WTC11 (cell line): ENCODE measurements at regions not wholly inside any gene's neighbourhood (a gene's known extent, or its start where the extent isn't known, plus 50 kb on each side); places are given as distances from the start of the nearest gene placed in this dataset.

Experiments
- ATAC-seq: fragments of 200-7000 bp; cut with Tn5 transposase; 2 replicates; pipeline ENCODE4 v1.10.0; 2021; ENCODE audit warnings: mild to moderate bottlenecking, moderate library complexity
- CTCF ChIA-PET: fragments of 300-600 bp; sonication (Branson Sonifier 250); formaldehyde crosslinking; loops from one replicate; lab custom pipeline; 2021; ENCODE audit warnings: antibody characterized with exemption; lab: Charles Lee
- POLR2A ChIA-PET: fragments of 350-600 bp; sonication (Branson Sonifier 250); formaldehyde crosslinking; loops from one replicate; lab custom pipeline; 2021; ENCODE audit warnings: antibody characterized with exemption; lab: Charles Lee
- DNase-seq: peaks from one replicate; pipeline ENCODE4 v3.0.0; 2021; ENCODE audit warnings: low spot score
- H3K27ac Mint-ChIP-seq: 2 replicates; pipeline ENCODE4 v1.8.0; 2021; ENCODE audit warnings: mixed read lengths
- H3K27me3 Mint-ChIP-seq: 2 replicates; pipeline ENCODE4 v1.8.0; 2021; ENCODE audit warnings: low read depth, mild to moderate bottlenecking, moderate library complexity, mixed read lengths
- H3K36me3 Mint-ChIP-seq: 2 replicates; pipeline ENCODE4 v1.8.0; 2021; ENCODE audit warnings: mixed read lengths
- H3K4me1 Mint-ChIP-seq: 2 replicates; pipeline ENCODE4 v1.8.0; 2022; ENCODE audit warnings: mixed read lengths
- H3K4me3 Mint-ChIP-seq: 2 replicates; pipeline ENCODE4 v1.8.0; 2021; ENCODE audit warnings: mild to moderate bottlenecking, moderate library complexity, mixed read lengths
- H3K9me3 Mint-ChIP-seq: 2 replicates; pipeline ENCODE4 v1.8.0; 2021; ENCODE audit warnings: mixed read lengths
- ELF4 ChIP-seq: sonication (generic); formaldehyde crosslinking; IDR thresholded peaks from 2 replicates; pipeline ENCODE4 v1.8.1; 2022; ENCODE audit warnings: low read depth, mild to moderate bottlenecking, moderate library complexity, missing genetic modification reagents
- EMX1 ChIP-seq: fragments of 250-450 bp; sonication (Bioruptor Pico); IDR thresholded peaks from 2 replicates; pipeline ENCODE4 v1.8.0; 2021; ENCODE audit warnings: mild to moderate bottlenecking
- IRF1 ChIP-seq: sonication (generic); formaldehyde crosslinking; IDR thresholded peaks from 2 replicates; pipeline ENCODE4 v1.8.0; 2023; ENCODE audit warnings: missing genetic modification reagents
- NFYB ChIP-seq: sonication (generic); formaldehyde crosslinking; conservative IDR thresholded peaks from 2 replicates; pipeline ENCODE4 v1.8.0; 2022; ENCODE audit warnings: low read depth, missing genetic modification reagents
- PRDM15 ChIP-seq: sonication (generic); formaldehyde crosslinking; IDR thresholded peaks from 2 replicates; pipeline ENCODE4 v1.8.0; 2022; ENCODE audit warnings: missing genetic modification reagents
- PRRX2 ChIP-seq: fragments of 250-450 bp; sonication (Bioruptor Pico); IDR thresholded peaks from 2 replicates; pipeline ENCODE4 v1.8.0; 2021; ENCODE audit warnings: mild to moderate bottlenecking
- RORB ChIP-seq: fragments of 250-450 bp; sonication (Bioruptor Pico); IDR thresholded peaks from 2 replicates; pipeline ENCODE4 v1.9.0; 2021; ENCODE audit warnings: mild to moderate bottlenecking
- STAT6 ChIP-seq: sonication (generic); formaldehyde crosslinking; conservative IDR thresholded peaks from 2 replicates; pipeline ENCODE4 v1.8.1; 2023; ENCODE audit warnings: mild to moderate bottlenecking, low read depth, missing genetic modification reagents, moderate library complexity
- TCF7 ChIP-seq: sonication (generic); formaldehyde crosslinking; IDR thresholded peaks from 2 replicates; pipeline ENCODE4 v1.8.0; 2022; ENCODE audit warnings: mild to moderate bottlenecking, low read depth, missing genetic modification reagents, moderate library complexity
- ZBTB21 ChIP-seq: sonication (generic); formaldehyde crosslinking; IDR thresholded peaks from 2 replicates; pipeline ENCODE4 v1.8.1; 2023; ENCODE audit warnings: mild to moderate bottlenecking, missing genetic modification reagents, borderline replicate concordance
- ZNF138 ChIP-seq: sonication (generic); formaldehyde crosslinking; conservative IDR thresholded peaks from 2 replicates; pipeline ENCODE4 v1.8.1; 2022; ENCODE audit warnings: mild to moderate bottlenecking, moderate library complexity, missing genetic modification reagents
- ZNF317 ChIP-seq: sonication (generic); formaldehyde crosslinking; IDR thresholded peaks from 2 replicates; pipeline ENCODE4 v1.8.1; 2023; ENCODE audit warnings: low read depth, mild to moderate bottlenecking, moderate library complexity, missing genetic modification reagents, borderline replicate concordance
- ZNF425 ChIP-seq: fragments of 250-450 bp; sonication (Bioruptor Pico); conservative IDR thresholded peaks from 2 replicates; pipeline ENCODE4 v1.9.0; 2021; ENCODE audit warnings: mild to moderate bottlenecking
- TF ChIP-seq, protein P1 (sequence below): sonication (generic); formaldehyde crosslinking; IDR thresholded peaks from 2 replicates; pipeline ENCODE4 v1.8.1; 2023; ENCODE audit warnings: mild to moderate bottlenecking, missing genetic modification reagents, borderline replicate concordance

DNA sequence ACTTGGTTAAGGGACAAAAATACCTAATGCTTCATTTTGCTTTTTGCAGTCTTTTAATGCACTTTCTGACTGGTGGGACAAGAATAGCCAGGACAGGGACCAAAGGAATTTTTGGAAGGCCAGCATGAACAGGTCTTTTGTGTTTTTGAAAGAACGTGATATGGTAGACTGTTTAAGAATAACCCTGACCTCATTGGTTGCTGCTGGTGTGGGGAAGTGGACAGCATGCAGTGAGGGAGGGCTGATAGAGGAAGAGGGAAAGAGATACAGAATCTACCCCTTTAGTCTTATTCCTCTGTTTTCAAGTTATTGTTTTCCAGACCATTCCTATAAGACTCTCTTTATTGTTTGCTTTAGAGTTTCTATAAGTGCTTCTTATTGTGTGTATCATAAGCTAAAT is 816.2 kb downstream of the CDH11 start (continued):
- TF ChIP-seq STAT6 (no peak), RORB (no peak), ZNF138 (CRISPR knock-in tag) (no peak), EMX1 (no peak), ZNF425 (CRISPR knock-in tag) (no peak)

DNA sequence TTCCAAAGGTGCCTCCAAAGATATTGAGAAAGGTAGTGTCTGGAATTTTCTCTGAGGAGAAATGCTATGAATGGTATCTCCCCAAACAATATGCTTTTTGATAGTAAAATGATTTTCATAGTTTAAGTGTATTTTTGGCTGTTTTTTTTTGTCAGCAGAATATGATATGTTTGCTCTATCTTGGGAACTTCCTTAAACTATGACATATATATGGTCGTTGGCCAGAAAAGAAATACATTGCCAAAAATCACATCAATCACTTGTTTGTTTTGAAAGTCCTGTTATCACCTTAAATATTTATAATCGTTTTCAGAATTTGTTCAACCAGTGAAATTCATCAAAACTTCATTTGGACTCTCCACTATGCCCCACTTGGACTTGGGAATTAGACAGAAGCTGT is 816.9 kb downstream of the CDH11 start:
- ChIA-PET POLR2A (no interaction called here), CTCF (no interaction called here)
- no peak overlapping the region for H3K4me3 Mint-ChIP-seq
- H3K27me3 Mint-ChIP-seq, result no peaks in the 10 kb centered on the region
- DNase-seq, result no peak
- H3K36me3 Mint-ChIP-seq, result peaks cover 8% of the 10 kb centered on the region; the same call in 1 of the 2 replicates
- H3K4me1 Mint-ChIP-seq, result peaks cover 15% of the 10 kb centered on the region
- H3K27ac Mint-ChIP-seq, result no peak overlapping the region
- no peak for TF ChIP-seq ZNF317 (CRISPR knock-in tag)
- no peak for TF ChIP-seq ZBTB21 (CRISPR knock-in tag)
- TF ChIP-seq NFYB (CRISPR knock-in tag), result no peak
- TF ChIP-seq, protein P1, sequence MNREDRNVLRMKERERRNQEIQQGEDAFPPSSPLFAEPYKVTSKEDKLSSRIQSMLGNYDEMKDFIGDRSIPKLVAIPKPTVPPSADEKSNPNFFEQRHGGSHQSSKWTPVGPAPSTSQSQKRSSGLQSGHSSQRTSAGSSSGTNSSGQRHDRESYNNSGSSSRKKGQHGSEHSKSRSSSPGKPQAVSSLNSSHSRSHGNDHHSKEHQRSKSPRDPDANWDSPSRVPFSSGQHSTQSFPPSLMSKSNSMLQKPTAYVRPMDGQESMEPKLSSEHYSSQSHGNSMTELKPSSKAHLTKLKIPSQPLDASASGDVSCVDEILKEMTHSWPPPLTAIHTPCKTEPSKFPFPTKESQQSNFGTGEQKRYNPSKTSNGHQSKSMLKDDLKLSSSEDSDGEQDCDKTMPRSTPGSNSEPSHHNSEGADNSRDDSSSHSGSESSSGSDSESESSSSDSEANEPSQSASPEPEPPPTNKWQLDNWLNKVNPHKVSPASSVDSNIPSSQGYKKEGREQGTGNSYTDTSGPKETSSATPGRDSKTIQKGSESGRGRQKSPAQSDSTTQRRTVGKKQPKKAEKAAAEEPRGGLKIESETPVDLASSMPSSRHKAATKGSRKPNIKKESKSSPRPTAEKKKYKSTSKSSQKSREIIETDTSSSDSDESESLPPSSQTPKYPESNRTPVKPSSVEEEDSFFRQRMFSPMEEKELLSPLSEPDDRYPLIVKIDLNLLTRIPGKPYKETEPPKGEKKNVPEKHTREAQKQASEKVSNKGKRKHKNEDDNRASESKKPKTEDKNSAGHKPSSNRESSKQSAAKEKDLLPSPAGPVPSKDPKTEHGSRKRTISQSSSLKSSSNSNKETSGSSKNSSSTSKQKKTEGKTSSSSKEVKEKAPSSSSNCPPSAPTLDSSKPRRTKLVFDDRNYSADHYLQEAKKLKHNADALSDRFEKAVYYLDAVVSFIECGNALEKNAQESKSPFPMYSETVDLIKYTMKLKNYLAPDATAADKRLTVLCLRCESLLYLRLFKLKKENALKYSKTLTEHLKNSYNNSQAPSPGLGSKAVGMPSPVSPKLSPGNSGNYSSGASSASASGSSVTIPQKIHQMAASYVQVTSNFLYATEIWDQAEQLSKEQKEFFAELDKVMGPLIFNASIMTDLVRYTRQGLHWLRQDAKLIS (CRISPR knock-in tag), result no peak
- no peak for TF ChIP-seq PRRX2 (CRISPR knock-in tag)
- no peak for TF ChIP-seq IRF1
- TF ChIP-seq PRDM15 (CRISPR knock-in tag), result no peak
- no peak for TF ChIP-seq TCF7
- no peak for TF ChIP-seq ELF4 (CRISPR knock-in tag)
- ATAC-seq, result no peak
- peaks cover 19% of the 10 kb centered on the region for H3K9me3 Mint-ChIP-seq
